ENCODE measurements at regions not wholly inside any gene's neighbourhood (a gene's known extent, or its start where the extent isn't known, plus 50 kb on each side); places are given as distances from the start of the nearest gene placed in this dataset.

DNA sequence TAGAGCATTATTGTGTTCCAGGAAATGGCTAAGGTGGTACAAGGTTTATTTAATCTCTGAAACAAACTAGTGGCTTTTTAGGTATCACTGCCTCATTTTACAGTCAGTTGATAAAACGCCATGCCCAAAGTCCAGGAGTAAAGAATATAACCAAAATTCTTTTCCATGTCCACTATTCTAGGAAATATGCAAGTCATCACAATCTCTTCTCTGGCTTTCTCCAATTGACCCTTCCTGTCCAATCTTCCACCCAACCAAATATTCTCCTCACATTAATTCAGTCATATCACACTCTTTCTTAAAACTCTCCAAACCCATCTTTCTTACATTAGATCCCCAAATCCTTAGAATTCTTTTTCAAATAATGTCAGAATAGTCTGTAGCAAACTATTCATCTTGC is 1110.0 kb upstream of the CDH8 start:
- TF ChIP-seq, protein P1, sequence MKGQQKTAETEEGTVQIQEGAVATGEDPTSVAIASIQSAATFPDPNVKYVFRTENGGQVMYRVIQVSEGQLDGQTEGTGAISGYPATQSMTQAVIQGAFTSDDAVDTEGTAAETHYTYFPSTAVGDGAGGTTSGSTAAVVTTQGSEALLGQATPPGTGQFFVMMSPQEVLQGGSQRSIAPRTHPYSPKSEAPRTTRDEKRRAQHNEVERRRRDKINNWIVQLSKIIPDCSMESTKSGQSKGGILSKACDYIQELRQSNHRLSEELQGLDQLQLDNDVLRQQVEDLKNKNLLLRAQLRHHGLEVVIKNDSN (IDR thresholded peaks at IDR 0.05), result no peak
- TF ChIP-seq RAD21 (IDR thresholded peaks at IDR 0.05; ENCODE audit: low read depth) (no peak), EP300 (IDR thresholded peaks at IDR 0.05; ENCODE audit: borderline replicate concordance) (no peak), CEBPB (IDR thresholded peaks at IDR 0.05) (no peak), EGR1 (IDR thresholded peaks at IDR 0.05) (no peak), YY1 (IDR thresholded peaks at IDR 0.05; ENCODE audit: low read depth) (no peak), TCF12 (IDR thresholded peaks at IDR 0.05; ENCODE audit: low read depth) (no peak), CREB1 (IDR thresholded peaks at IDR 0.05; ENCODE audit: low read depth) (no peak), TAF1 (IDR thresholded peaks at IDR 0.05; ENCODE audit: low read depth) (no peak), FOXM1 (IDR thresholded peaks at IDR 0.05; ENCODE audit: borderline replicate concordance, low read depth) (no peak), ZBTB7A (IDR thresholded peaks at IDR 0.05; ENCODE audit: low read depth) (no peak), NFIC (IDR thresholded peaks at IDR 0.05) (no peak)
- TF ChIP-seq, protein P2, sequence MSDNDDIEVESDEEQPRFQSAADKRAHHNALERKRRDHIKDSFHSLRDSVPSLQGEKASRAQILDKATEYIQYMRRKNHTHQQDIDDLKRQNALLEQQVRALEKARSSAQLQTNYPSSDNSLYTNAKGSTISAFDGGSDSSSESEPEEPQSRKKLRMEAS (IDR thresholded peaks at IDR 0.05), result no peak
- TF ChIP-seq, protein P3, sequence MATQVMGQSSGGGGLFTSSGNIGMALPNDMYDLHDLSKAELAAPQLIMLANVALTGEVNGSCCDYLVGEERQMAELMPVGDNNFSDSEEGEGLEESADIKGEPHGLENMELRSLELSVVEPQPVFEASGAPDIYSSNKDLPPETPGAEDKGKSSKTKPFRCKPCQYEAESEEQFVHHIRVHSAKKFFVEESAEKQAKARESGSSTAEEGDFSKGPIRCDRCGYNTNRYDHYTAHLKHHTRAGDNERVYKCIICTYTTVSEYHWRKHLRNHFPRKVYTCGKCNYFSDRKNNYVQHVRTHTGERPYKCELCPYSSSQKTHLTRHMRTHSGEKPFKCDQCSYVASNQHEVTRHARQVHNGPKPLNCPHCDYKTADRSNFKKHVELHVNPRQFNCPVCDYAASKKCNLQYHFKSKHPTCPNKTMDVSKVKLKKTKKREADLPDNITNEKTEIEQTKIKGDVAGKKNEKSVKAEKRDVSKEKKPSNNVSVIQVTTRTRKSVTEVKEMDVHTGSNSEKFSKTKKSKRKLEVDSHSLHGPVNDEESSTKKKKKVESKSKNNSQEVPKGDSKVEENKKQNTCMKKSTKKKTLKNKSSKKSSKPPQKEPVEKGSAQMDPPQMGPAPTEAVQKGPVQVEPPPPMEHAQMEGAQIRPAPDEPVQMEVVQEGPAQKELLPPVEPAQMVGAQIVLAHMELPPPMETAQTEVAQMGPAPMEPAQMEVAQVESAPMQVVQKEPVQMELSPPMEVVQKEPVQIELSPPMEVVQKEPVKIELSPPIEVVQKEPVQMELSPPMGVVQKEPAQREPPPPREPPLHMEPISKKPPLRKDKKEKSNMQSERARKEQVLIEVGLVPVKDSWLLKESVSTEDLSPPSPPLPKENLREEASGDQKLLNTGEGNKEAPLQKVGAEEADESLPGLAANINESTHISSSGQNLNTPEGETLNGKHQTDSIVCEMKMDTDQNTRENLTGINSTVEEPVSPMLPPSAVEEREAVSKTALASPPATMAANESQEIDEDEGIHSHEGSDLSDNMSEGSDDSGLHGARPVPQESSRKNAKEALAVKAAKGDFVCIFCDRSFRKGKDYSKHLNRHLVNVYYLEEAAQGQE (IDR thresholded peaks at IDR 0.05; ENCODE audit: low read depth), result no peak

DNA sequence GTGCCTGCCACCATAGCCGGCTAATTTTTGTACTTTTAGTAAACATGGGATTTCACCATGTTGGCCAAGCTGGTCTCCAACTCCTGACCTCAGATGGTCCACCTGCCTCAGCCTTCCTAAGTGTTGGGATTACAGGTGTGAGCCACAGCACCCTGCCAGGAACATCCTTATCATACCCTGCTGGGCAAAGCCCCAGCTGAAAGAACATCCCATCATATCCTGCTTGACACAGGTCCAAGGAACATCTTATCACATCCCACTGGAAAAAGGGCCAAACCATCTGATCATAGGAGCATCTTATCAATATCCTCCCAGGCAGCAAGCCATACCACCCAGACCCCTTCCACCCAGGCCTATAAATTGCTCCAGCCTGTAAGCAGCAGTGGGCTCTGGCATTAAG is 1109.2 kb upstream of the CDH8 start:
- TF ChIP-seq ZBTB7A (IDR thresholded peaks at IDR 0.05; ENCODE audit: low read depth), result no peak
- TF ChIP-seq FOXM1 (IDR thresholded peaks at IDR 0.05; ENCODE audit: borderline replicate concordance, low read depth), result no peak
- TF ChIP-seq YY1 (IDR thresholded peaks at IDR 0.05; ENCODE audit: low read depth), result no peak

DNA sequence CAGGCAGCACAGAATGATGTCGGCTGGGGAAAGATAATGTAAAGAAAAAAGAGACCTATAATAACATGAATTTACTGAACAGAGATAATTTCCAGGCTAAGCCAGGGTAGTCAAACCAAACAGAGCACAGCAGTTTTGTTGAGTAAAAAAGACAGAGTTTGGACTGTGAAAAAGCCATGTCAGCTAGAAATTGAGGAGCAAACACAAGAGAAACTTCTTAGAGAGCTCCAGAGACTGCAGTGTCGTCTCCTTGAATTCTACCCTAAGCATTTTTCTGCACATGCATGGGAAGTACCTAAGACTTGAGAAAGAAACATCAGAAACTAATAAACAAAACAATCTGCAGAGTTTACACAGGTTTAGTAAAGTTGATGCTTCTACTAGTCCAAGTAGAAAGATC is 1098.8 kb upstream of the CDH8 start:
- TF ChIP-seq EGR1 (IDR thresholded peaks at IDR 0.05), result no peak
- TF ChIP-seq CEBPB (IDR thresholded peaks at IDR 0.05), result no peak
- no peak for TF ChIP-seq NFIC (IDR thresholded peaks at IDR 0.05)

DNA sequence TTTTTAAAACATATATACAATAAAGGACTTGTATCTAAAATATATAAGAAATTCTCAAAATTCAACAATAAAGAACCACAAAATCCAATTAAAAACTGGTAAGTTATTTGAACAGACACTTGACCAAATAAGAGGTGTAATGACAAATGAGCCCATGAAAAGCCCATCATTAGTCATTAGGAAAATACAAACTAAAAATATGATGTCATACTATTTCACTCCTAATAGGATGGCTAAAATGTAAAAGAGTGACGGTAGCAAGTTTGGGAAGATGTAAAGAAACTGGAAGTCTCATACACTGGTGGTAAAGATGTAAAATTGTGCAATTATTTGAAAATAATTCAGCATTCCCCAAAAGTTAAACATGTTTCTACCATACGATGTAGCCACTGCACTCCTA is 1095.3 kb upstream of the CDH8 start:
- TF ChIP-seq RAD21 (IDR thresholded peaks at IDR 0.05; ENCODE audit: low read depth), result no peak
- TF ChIP-seq, protein P1 (IDR thresholded peaks at IDR 0.05), result no peak
- TF ChIP-seq, protein P3 (IDR thresholded peaks at IDR 0.05; ENCODE audit: low read depth), result no peak

DNA sequence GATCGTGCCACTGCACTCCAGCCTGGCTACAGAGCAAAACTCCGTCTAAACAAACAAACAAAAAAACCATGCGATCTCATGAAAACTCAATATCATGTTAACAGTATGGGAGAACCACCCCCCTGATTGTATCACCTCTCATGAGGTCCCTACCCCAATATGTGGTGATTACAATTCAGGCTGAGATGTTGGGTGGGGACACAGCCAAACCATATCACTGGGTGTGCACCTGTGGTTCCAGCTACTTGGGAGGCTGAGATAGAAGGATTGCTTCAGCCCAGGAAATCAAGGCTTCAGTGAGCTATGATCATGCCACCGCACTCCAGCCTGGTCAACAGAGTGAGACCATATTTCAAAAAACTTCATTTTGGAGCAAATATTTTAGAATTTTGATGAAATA is 1094.7 kb upstream of the CDH8 start:
- TF ChIP-seq YY1 (IDR thresholded peaks at IDR 0.05; ENCODE audit: low read depth) (no peak), EP300 (IDR thresholded peaks at IDR 0.05; ENCODE audit: borderline replicate concordance) (no peak), EGR1 (IDR thresholded peaks at IDR 0.05) (no peak), NFIC (IDR thresholded peaks at IDR 0.05) (no peak), TEAD4 (IDR thresholded peaks at IDR 0.05) (no peak), CREB1 (IDR thresholded peaks at IDR 0.05; ENCODE audit: low read depth) (no peak), TCF12 (IDR thresholded peaks at IDR 0.05; ENCODE audit: low read depth) (no peak)
- TF ChIP-seq, protein P1 (IDR thresholded peaks at IDR 0.05), result no peak
- TF ChIP-seq, protein P3 (IDR thresholded peaks at IDR 0.05; ENCODE audit: low read depth), result no peak
